Spinal cord (tissue), 9 donors: ENCODE measurements at regions not wholly inside any gene's neighbourhood (a gene's known extent, or its start where the extent isn't known, plus 50 kb on each side); places are given as distances from the start of the nearest gene placed in this dataset.

Source experiments
- DNase-seq, 6 donors: peaks; one replicate each; pipeline versions ENCODE4 v3.0.0 to v3.0.0-alpha.2; 2013 to 2015; ENCODE audit warnings: low spot score in 6 of 6, low read depth in 4 of 6
- H3K27ac ChIP-seq: one replicate; pipeline ENCODE4 v1.5.1; 2013; ENCODE audit warnings: low read depth, low read length, control low read depth
- H3K27me3 ChIP-seq: one replicate; pipeline ENCODE4 v1.6.1; 2013; ENCODE audit warnings: low read length; ENCODE audit not compliant: control insufficient read depth, insufficient read depth
- H3K36me3 ChIP-seq: one replicate; pipeline ENCODE4 v1.6.1; 2013; ENCODE audit warnings: low read length; ENCODE audit not compliant: control insufficient read depth, insufficient read depth
- H3K4me1 ChIP-seq: one replicate; pipeline ENCODE4 v1.6.1; 2013; ENCODE audit warnings: low read length; ENCODE audit not compliant: control insufficient read depth, insufficient read depth
- H3K4me3 ChIP-seq: one replicate; pipeline ENCODE4 v1.5.1; 2013; ENCODE audit warnings: low read depth, low read length, control low read depth
- H3K9me3 ChIP-seq: one replicate; pipeline ENCODE4 v1.6.1; 2013; ENCODE audit warnings: low read length; ENCODE audit not compliant: control insufficient read depth, insufficient read depth
- WGBS: methylation state at CpG from one replicate; pipeline ENCODE4 v1.1.5; 2013; ENCODE audit warnings: missing lambda C conversion rate; ENCODE audit not compliant: insufficient coverage; 5-methylcytosine and 5-hydroxymethylcytosine counted together
- donor health status: healthy.

DNA sequence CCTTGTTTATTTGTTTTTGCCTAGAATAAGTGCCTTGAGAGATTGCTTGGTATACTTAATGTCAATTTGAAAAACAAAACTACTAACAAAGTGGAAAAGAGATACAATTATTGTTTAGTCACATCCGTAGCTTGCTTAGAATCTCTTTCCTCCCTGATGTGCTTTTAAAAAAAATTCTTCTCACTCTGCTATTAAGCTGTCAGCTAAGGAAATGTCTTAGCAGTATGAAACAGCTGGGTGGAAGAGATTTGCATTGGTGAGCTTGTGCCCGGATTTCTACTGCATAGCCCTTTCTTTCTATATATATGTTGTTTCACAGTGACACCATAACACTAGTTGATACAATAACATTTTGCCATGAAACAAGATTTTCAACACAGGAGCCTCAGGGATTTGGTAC, 229.4 kb upstream of the RGS6 start:
- no peak overlapping the region for H3K27ac ChIP-seq
- peak in 1 of 6 donors; percentile 73 for DNase-seq
- no peaks in the 10 kb centered on the region for H3K36me3 ChIP-seq
- no CpG with 5 or more reads among the region's 2 CpGs for WGBS
- H3K4me3 ChIP-seq, result no peak overlapping the region
- H3K27me3 ChIP-seq, result no peaks in the 10 kb centered on the region
- no peaks in the 10 kb centered on the region for H3K4me1 ChIP-seq
- H3K9me3 ChIP-seq, result no peaks in the 10 kb centered on the region

DNA sequence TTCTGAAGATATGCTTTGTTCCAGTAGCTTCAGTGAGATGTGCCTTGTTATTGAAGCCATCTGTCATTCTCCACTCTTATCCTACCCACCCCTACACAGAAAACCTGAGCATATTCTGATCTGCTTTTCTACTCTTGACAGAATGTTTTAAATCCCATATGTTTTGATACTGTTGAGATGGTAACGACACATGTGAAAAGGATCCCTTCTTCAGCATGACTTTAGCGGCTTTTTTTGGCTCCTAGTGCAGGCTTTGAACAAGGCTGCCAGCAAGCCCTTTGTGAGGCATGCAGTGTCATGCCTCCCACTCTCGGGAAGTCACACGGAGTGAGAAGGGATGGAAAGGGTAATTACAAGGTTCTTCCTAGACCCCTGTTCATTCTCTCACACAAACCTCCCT, 228.8 kb upstream of the RGS6 start:
- no peaks in the 10 kb centered on the region for H3K9me3 ChIP-seq
- no peaks in the 10 kb centered on the region for H3K4me1 ChIP-seq
- H3K27ac ChIP-seq, result no peak overlapping the region
- WGBS, result 43% methylated on average over 2 of the region's 4 CpGs
- H3K4me3 ChIP-seq, result no peak overlapping the region
- H3K36me3 ChIP-seq, result no peaks in the 10 kb centered on the region
- DNase-seq, result peak in 2 of 6 donors; percentile 63 to 89
- no peaks in the 10 kb centered on the region for H3K27me3 ChIP-seq

DNA sequence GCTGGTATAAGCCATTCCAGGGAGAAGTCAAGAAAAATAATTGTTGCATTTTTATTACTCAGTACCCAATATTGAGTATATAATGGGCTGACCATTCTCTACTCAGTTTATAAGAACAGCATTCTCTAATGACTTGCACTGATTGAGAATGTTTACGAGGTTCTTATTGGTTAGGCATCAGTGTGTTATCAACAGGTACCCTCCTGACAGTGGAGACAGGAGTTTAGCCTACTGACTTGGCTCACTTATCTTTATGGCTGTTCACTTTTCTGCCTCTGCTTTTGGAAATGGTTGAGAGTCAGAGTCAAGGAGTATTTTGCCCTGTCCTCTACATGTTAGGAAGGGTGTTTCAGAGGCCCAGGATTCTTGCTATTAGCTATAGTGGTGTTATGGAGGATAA, 228.0 kb upstream of the RGS6 start:
- Histone ChIP-seq H3K27me3 (no peaks in the 10 kb centered on the region), H3K9me3 (no peaks in the 10 kb centered on the region), H3K27ac (no peak overlapping the region), H3K4me1 (no peaks in the 10 kb centered on the region), H3K4me3 (no peak overlapping the region), H3K36me3 (peaks cover 2% of the 10 kb centered on the region)
- no peak for DNase-seq
- 100% methylated on average over 1 of the region's 1 CpG for WGBS

DNA sequence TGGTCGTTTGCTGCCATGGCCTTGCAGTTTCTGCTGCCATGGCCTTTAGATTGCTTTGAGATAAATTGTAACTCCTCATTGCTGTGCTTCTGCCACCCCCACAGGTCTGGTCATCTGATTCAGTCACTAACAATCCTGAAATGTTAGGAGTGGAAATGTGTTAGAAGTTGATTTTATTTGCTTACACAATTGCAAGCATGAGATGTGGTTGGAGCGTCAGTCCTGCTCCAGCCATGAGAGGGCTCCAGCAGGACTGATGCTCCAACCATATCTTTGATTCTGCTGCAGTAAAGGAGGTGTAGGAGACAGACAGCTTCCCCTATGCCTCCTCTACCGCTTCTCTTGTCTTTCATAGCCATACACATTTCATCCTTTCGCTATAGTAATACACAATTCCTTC, 226.8 kb upstream of the RGS6 start:
- peaks cover 5% of the 10 kb centered on the region for H3K36me3 ChIP-seq
- H3K9me3 ChIP-seq, result no peaks in the 10 kb centered on the region
- no peak overlapping the region for H3K27ac ChIP-seq
- WGBS, result 71% methylated on average over 1 of the region's 4 CpGs
- H3K4me1 ChIP-seq, result no peaks in the 10 kb centered on the region
- H3K27me3 ChIP-seq, result no peaks in the 10 kb centered on the region
- H3K4me3 ChIP-seq, result no peak overlapping the region
- DNase-seq, result no peak

DNA sequence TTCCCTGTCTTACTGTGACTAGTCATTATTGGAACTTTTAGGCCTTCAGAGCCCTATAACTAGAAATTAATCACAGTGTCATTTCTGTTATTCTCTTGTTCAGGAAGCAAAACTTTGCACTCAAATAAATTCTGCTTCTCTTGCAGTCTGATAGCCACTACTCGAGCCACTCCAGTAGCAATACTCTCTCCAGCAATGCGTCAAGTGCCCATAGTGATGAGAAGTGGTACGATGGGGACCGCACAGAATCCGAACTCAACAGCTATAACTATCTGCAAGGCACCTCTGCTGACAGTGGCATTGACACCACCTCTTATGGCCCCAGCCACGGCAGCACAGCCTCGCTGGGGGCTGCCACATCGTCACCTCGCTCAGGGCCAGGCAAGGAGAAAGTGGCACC, 223.2 kb upstream of the RGS6 start:
- DNase-seq, result no peak
- H3K9me3 ChIP-seq, result no peaks in the 10 kb centered on the region
- H3K36me3 ChIP-seq, result peaks cover 5% of the 10 kb centered on the region
- no peaks in the 10 kb centered on the region for H3K27me3 ChIP-seq
- 98% methylated on average over 9 of the region's 9 CpGs for WGBS
- H3K4me3 ChIP-seq, result no peak overlapping the region
- H3K4me1 ChIP-seq, result peaks cover 3% of the 10 kb centered on the region
- H3K27ac ChIP-seq, result no peak overlapping the region

DNA sequence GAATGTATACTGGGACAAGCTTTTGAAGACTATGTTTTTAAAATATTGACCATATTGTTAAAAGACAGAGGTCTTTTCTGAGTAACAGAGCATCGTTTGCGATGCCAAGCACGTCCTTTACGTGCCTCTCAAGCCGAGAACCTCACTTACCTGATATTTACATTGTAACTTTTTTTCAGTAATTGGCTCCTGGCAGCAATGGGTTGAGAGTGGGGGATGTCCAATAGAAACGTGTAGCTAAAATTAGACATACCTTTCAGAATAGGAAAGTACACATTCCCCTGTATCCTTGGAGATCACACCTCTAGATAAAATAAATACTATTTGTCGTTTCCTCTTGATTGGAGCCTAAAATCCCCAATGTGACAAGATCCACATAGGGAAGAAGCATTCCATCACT, 222.2 kb upstream of the RGS6 start:
- no CpG with 5 or more reads among the region's 7 CpGs for WGBS
- Histone ChIP-seq H3K27me3 (no peaks in the 10 kb centered on the region), H3K4me3 (no peak overlapping the region), H3K4me1 (peaks cover 3% of the 10 kb centered on the region), H3K9me3 (no peaks in the 10 kb centered on the region), H3K36me3 (peaks cover 5% of the 10 kb centered on the region), H3K27ac (no peak overlapping the region)
- DNase-seq, result no peak

DNA sequence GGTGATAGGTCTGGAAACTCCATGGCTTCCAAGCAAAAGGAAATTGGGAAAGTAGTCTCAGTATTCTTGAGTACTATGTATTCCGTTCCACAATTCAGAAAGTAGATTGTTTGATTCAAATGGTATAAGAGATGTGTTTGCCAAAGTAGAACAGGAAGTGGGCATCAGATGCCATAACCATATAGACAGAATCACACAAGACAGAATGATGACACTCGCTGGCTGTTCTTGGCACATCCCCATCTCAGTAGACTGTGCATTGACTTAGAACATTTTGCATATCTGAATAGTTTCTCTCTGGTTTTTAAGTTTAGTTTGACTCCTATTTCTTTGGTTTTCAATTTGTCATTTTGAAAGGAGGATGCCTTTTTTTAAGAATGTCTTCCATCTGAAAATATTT, 221.1 kb upstream of the RGS6 start:
- Histone ChIP-seq H3K9me3 (no peaks in the 10 kb centered on the region), H3K27me3 (no peaks in the 10 kb centered on the region), H3K4me3 (no peak overlapping the region), H3K36me3 (peaks cover 5% of the 10 kb centered on the region), H3K4me1 (peaks cover 3% of the 10 kb centered on the region), H3K27ac (no peak overlapping the region)
- 100% methylated on average over 1 of the region's 2 CpGs for WGBS
- no peak for DNase-seq

DNA sequence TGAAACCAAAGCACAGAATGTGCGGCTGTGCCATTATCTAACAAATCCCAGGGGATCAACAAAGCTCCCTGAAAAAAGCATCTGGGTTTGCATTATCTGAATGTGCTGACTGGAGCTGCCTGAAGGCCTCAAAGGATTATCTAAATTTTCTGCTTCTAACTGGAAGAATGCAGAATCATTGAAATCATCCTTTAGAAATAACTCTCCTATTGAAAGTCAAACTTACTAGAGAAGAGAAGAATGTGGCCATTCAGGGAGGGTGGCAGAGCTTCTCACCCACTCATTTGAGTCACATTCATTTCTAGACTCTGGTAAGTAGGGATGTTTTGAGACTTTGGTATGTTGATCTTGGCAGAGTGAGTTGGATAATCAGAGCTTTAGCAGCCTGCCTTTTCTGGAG, 220.6 kb upstream of the RGS6 start:
- H3K9me3 ChIP-seq, result no peaks in the 10 kb centered on the region
- no peaks in the 10 kb centered on the region for H3K27me3 ChIP-seq
- peaks cover 3% of the 10 kb centered on the region for H3K4me1 ChIP-seq
- peaks cover 5% of the 10 kb centered on the region for H3K36me3 ChIP-seq
- H3K27ac ChIP-seq, result no peak overlapping the region
- WGBS, result 43% methylated on average over 1 of the region's 1 CpG
- DNase-seq, result peak in 2 of 6 donors; percentile 33 to 50
- no peak overlapping the region for H3K4me3 ChIP-seq

DNA sequence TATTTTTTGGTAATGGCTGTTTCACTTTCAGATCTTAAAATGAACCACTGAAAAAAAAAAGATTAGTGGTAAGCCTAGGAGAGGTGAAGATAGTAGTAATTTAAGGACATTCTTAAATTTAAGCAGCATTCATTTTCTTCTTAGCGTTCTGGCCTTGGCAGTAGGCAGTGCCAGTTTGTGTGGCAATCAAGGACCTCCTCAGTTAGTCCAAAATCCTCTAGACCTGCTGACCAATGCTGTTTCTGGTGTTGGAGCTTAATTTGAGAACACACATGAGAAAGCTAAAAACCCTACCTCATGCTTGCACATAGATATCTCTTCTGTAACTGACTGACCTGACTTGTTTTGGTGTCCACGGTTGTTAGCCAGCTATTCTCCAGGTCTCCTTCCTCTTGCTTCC, 219.8 kb upstream of the RGS6 start:
- Histone ChIP-seq H3K9me3 (no peaks in the 10 kb centered on the region), H3K4me1 (peaks cover 3% of the 10 kb centered on the region), H3K4me3 (no peak overlapping the region), H3K27me3 (no peaks in the 10 kb centered on the region), H3K36me3 (peaks cover 5% of the 10 kb centered on the region), H3K27ac (no peak overlapping the region)
- DNase-seq, result no peak
- 86% methylated on average over 1 of the region's 2 CpGs for WGBS

DNA sequence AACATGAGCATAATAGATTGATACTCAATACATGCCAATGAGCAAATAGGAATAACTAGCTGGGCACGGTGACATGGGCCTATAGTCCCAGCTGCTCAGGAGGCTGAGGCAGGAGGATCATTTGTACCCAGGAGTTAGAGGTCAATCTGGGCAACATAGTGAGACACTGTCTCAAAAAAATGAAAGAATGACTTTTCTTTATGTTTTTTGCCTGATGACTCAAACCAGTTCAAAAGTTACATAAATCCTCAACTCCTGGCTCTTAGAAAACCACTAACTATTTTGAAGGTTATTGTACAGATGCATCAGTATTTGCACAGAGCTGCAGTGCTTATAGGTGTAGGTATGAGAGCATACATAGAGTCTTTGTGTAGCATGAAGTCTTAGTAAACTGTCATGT, 219.2 kb upstream of the RGS6 start:
- Histone ChIP-seq H3K27me3 (no peaks in the 10 kb centered on the region), H3K9me3 (no peaks in the 10 kb centered on the region), H3K4me1 (peaks cover 3% of the 10 kb centered on the region), H3K27ac (no peak overlapping the region), H3K4me3 (no peak overlapping the region), H3K36me3 (peaks cover 5% of the 10 kb centered on the region)
- 100% methylated on average over 1 of the region's 1 CpG for WGBS
- no peak for DNase-seq
